Left forelimb (tissue), 1 donor: ENCODE measurements at regions not wholly inside any gene's neighbourhood (a gene's known extent, or its start where the extent isn't known, plus 50 kb on each side); places are given as distances from the start of the nearest gene placed in this dataset.
"Not testable (repeated sequence)": the region's sequence is repeated elsewhere in the genome, so short reads cannot be mapped to it uniquely, and the experiment has no call there.

Experiments used
- DNase-seq: peaks from one replicate; pipeline ENCODE4 v3.0.0-alpha.2; 2018; ENCODE audit warnings: low spot score

GRCh38 chr6:139474145-139475108, 100.0 kb upstream of the CITED2 start:
- no peak for DNase-seq

- DNase-seq, result no peak
Measured at GRCh38 chr6:139473731-139474130, 99.3 kb upstream of the CITED2 start.

GRCh38 chr6:139473231-139473701, 98.8 kb upstream of the CITED2 start:
- no peak for DNase-seq

GRCh38 chr6:139472351-139473015, 98.0 kb upstream of the CITED2 start:
- DNase-seq, result no peak

- no peak for DNase-seq
Measured at GRCh38 chr6:139470997-139471396, 96.5 kb upstream of the CITED2 start.

GRCh38 chr6:139468178-139468819, 93.9 kb upstream of the CITED2 start:
- no peak for DNase-seq

GRCh38 chr6:139457476-139457875, 83.0 kb upstream of the CITED2 start:
- no peak for DNase-seq

GRCh38 chr6:139452148-139452876, 77.9 kb upstream of the CITED2 start:
- DNase-seq, result no peak

GRCh38 chr6:139449611-139450000, 75.2 kb upstream of the CITED2 start:
- no peak for DNase-seq

- no peak for DNase-seq
Measured at GRCh38 chr6:139448998-139449610, 74.7 kb upstream of the CITED2 start.

GRCh38 chr6:139448051-139448649, 73.7 kb upstream of the CITED2 start:
- no peak for DNase-seq

- DNase-seq, result no peak
Measured at GRCh38 chr6:139447656-139447975, 73.2 kb upstream of the CITED2 start.

GRCh38 chr6:139446768-139447655, 72.6 kb upstream of the CITED2 start:
- no peak for DNase-seq

GRCh38 chr6:139446138-139446715, 71.8 kb upstream of the CITED2 start:
- no peak for DNase-seq

GRCh38 chr6:139444273-139444787, 69.9 kb upstream of the CITED2 start:
- not testable (repeated sequence) for DNase-seq

- no peak for DNase-seq
Measured at GRCh38 chr6:139443231-139444112, 69.0 kb upstream of the CITED2 start.

- DNase-seq, result no peak
Measured at GRCh38 chr6:139442188-139442671, 67.8 kb upstream of the CITED2 start.

- no peak for DNase-seq
Measured at GRCh38 chr6:139439349-139439748, 64.9 kb upstream of the CITED2 start.
